IMR-90 (cell line): ENCODE measurements at regions not wholly inside any gene's neighbourhood (a gene's known extent, or its start where the extent isn't known, plus 50 kb on each side); places are given as distances from the start of the nearest gene placed in this dataset.

Source experiments
- ATAC-seq: fragments of 200-7000 bp; cut with Tn5 transposase; 2 replicates; pipeline ENCODE4 v1.9.1; 2020; ENCODE audit warnings: low read depth, mild to moderate bottlenecking, moderate library complexity
- BruUV-seq: library from RNA; stranded (reverse); fragments of 400-500 nt; replicated peaks from 2 replicates; lab custom pipeline; 2021; lab: Mats Ljungman, UMichigan
- CTCF ChIA-PET: fragments of 300-600 bp; formaldehyde crosslinking; extraction: SDS; loops from one replicate; lab custom pipeline; 2021; ENCODE audit warnings: antibody characterized with exemption; lab: Yijun Ruan, JAX
- POLR2A ChIA-PET: fragments of 300-600 bp; sonication (Branson Sonifier 250); formaldehyde crosslinking; loops from one replicate; lab custom pipeline; 2022; ENCODE audit warnings: antibody characterized with exemption; ENCODE audit not compliant: unreplicated experiment; lab: Charles Lee
- DNase-seq: peaks from one replicate; pipeline ENCODE4 v3.0.0; 2013
- H2AFZ ChIP-seq: replicated peaks from 2 replicates; pipeline ENCODE3; 2013; ENCODE audit warnings: low read length, mild to moderate bottlenecking; ENCODE audit not compliant: poor library complexity
- H2AK5ac ChIP-seq: 2 replicates; pipeline ENCODE4 v1.6.1; 2013; ENCODE audit warnings: low read depth, low read length, inconsistent platforms
- H2AK9ac ChIP-seq: replicated peaks from 2 replicates; pipeline ENCODE3; 2013; ENCODE audit warnings: mild to moderate bottlenecking, low read depth, low read length, moderate library complexity; ENCODE audit not compliant: poor library complexity
- H2BK120ac ChIP-seq: 2 replicates; pipeline ENCODE4 v1.6.1; 2013; ENCODE audit warnings: low read depth, low read length, inconsistent platforms
- H2BK15ac ChIP-seq: 3 replicates; pipeline ENCODE4 v1.6.1; 2013; ENCODE audit warnings: low read depth, low read length, inconsistent platforms
- H2BK20ac ChIP-seq: 2 replicates; pipeline ENCODE4 v1.6.1; 2013; ENCODE audit warnings: low read depth, mild to moderate bottlenecking, inconsistent platforms, low read length, moderate library complexity
- H2BK5ac ChIP-seq: 2 replicates; pipeline ENCODE4 v1.6.1; 2013; ENCODE audit warnings: mild to moderate bottlenecking, low read depth, low read length, inconsistent platforms; ENCODE audit not compliant: poor library complexity, severe bottlenecking
- H3K14ac ChIP-seq: replicated peaks from 2 replicates; pipeline ENCODE4 v1.6.1; 2013; ENCODE audit warnings: low read depth, low read length, inconsistent platforms
- H3K18ac ChIP-seq: 2 replicates; pipeline ENCODE4 v1.6.1; 2013; ENCODE audit warnings: low read depth, low read length, control low read depth
- H3K23ac ChIP-seq: 2 replicates; pipeline ENCODE4 v1.6.1; 2013; ENCODE audit warnings: low read depth, low read length, inconsistent platforms
- H3K27ac ChIP-seq: 2 replicates; pipeline ENCODE4 v1.5.1; 2013; ENCODE audit warnings: mild to moderate bottlenecking, control low read depth, low read length; ENCODE audit not compliant: insufficient read depth
- H3K27me3 ChIP-seq: 2 replicates; pipeline ENCODE4 v1.6.1; 2013; ENCODE audit warnings: low read length; ENCODE audit not compliant: control insufficient read depth, insufficient read depth
- H3K36me3 ChIP-seq: 2 replicates; pipeline ENCODE4 v1.6.1; 2013; ENCODE audit warnings: low read length, mixed read lengths; ENCODE audit not compliant: control insufficient read depth, insufficient read depth
- H3K4ac ChIP-seq: 2 replicates; pipeline ENCODE4 v1.6.1; 2013; ENCODE audit warnings: low read depth, low read length, inconsistent platforms
- H3K4me1 ChIP-seq: 2 replicates; pipeline ENCODE4 v1.6.1; 2013; ENCODE audit warnings: low read length, mixed read lengths; ENCODE audit not compliant: control insufficient read depth, insufficient read depth
- H3K4me2 ChIP-seq: 2 replicates; pipeline ENCODE4 v1.6.1; 2013; ENCODE audit warnings: low read depth, mild to moderate bottlenecking, control low read depth, low read length, moderate library complexity
- H3K4me3 ChIP-seq: 2 replicates; pipeline ENCODE4 v1.5.1; 2013; ENCODE audit warnings: low read depth, mild to moderate bottlenecking, control low read depth, low read length, moderate library complexity; ENCODE audit not compliant: insufficient read depth
- H3K56ac ChIP-seq: 2 replicates; pipeline ENCODE4 v1.6.1; 2013; ENCODE audit warnings: low read length, inconsistent platforms; ENCODE audit not compliant: insufficient read depth; ENCODE audit errors: extremely low read depth
- H3K79me1 ChIP-seq, 2 experiments: 2 replicates each; pipeline ENCODE4 v1.6.1; 2013; ENCODE audit warnings: low read length in 2 of 2, inconsistent platforms in 1 of 2, low read depth in 1 of 2
- H3K9ac ChIP-seq: 2 replicates; pipeline ENCODE4 v1.6.1; 2013; ENCODE audit warnings: low read depth, low read length, control low read depth
- H3K9me1 ChIP-seq: 2 replicates; pipeline ENCODE4 v1.6.1; 2013; ENCODE audit warnings: low read length, inconsistent platforms; ENCODE audit not compliant: insufficient read depth
- H3K9me3 ChIP-seq: 2 replicates; pipeline ENCODE4 v1.6.1; 2013; ENCODE audit warnings: low read length; ENCODE audit not compliant: control insufficient read depth, insufficient read depth
- H4K20me1 ChIP-seq: 2 replicates; pipeline ENCODE4 v1.6.1; 2013; ENCODE audit warnings: low read length, inconsistent platforms; ENCODE audit not compliant: insufficient read depth
- H4K5ac ChIP-seq: 2 replicates; pipeline ENCODE4 v1.6.1; 2013; ENCODE audit warnings: mild to moderate bottlenecking, low read depth, low read length, control low read depth
- H4K8ac ChIP-seq, 2 experiments: 2 replicates each; pipeline ENCODE4 v1.6.1; 2013; ENCODE audit warnings: low read depth in 2 of 2, low read length in 2 of 2, control low read depth in 1 of 2, inconsistent platforms in 1 of 2
- H4K91ac ChIP-seq: 2 replicates; pipeline ENCODE4 v1.6.1; 2013; ENCODE audit warnings: low read depth, low read length, inconsistent platforms; ENCODE audit not compliant: insufficient read depth
- BHLHE40 ChIP-seq: fragments of 150-350 bp; IDR thresholded peaks from 2 replicates; pipeline ENCODE4 v1.6.1; 2016; ENCODE audit warnings: mild to moderate bottlenecking, low read depth, low read length
- CHD1 ChIP-seq: IDR thresholded peaks from 2 replicates; pipeline ENCODE4 v1.6.1; 2012; ENCODE audit warnings: low read depth, low read length, improper control_type of control experiment
- MAFK ChIP-seq: IDR thresholded peaks from 2 replicates; pipeline ENCODE4 v1.6.1; 2012; ENCODE audit warnings: low read depth, low read length, improper control_type of control experiment
- MXI1 ChIP-seq: IDR thresholded peaks from 2 replicates; pipeline ENCODE4 v1.6.1; 2012; ENCODE audit warnings: low read depth, mild to moderate bottlenecking, low read length, moderate library complexity, borderline replicate concordance
- NFE2L2 ChIP-seq: fragments of 150-350 bp; IDR thresholded peaks from 2 replicates; pipeline ENCODE4 v1.6.1; 2016; ENCODE audit warnings: low read depth, mild to moderate bottlenecking, low read length
- POLR2A ChIP-seq: IDR thresholded peaks from 2 replicates; pipeline ENCODE4 v1.6.1; 2012; ENCODE audit warnings: mild to moderate bottlenecking, low read depth, low read length
- RAD21 ChIP-seq: IDR thresholded peaks from 2 replicates; pipeline ENCODE4 v1.6.1; 2012; ENCODE audit warnings: low read length, improper control_type of control experiment
- RCOR1 ChIP-seq: IDR thresholded peaks from 2 replicates; pipeline ENCODE4 v1.6.1; 2012; ENCODE audit warnings: mild to moderate bottlenecking, low read length, improper control_type of control experiment; ENCODE audit not compliant: insufficient replicate concordance
- RFX5 ChIP-seq: IDR thresholded peaks from 2 replicates; pipeline ENCODE4 v1.8.0; 2012; ENCODE audit warnings: low read depth, mild to moderate bottlenecking, low read length, moderate library complexity
- SMC3 ChIP-seq: fragments of 150-350 bp; IDR thresholded peaks from 2 replicates; pipeline ENCODE4 v1.6.1; 2016; ENCODE audit warnings: low read depth, mild to moderate bottlenecking, antibody characterized with exemption, low read length, moderate library complexity
- WGBS, 2 experiments: methylation state at CpG; one replicate each; pipeline versions ENCODE4 v1.1.5 to v1.1.7; 2013; ENCODE audit warnings: missing lambda C conversion rate in 2 of 2; ENCODE audit not compliant: insufficient read length in 1 of 2; ENCODE audit errors: extremely low coverage in 2 of 2; 5-methylcytosine and 5-hydroxymethylcytosine counted together
- dilution Hi-C: fragments of 300-500 bp; cut with HindIII; formaldehyde crosslinking; loops from one replicate; pipeline ENCODE4 v1.14.3; 2018; ENCODE audit warnings: low sequenced_read_pairs; ENCODE audit not compliant: unreplicated experiment
- in situ Hi-C: fragments of 300-500 bp; cut with MboI; formaldehyde crosslinking; loops from 3 replicates; pipeline ENCODE4 v1.14.3; 2019; ENCODE audit warnings: low sequenced_read_pairs, inconsistent platforms, mixed read lengths
- intact Hi-C: fragments of 100-400 bp; cut with micrococcal nuclease; formaldehyde crosslinking; loops from 2 replicates; pipeline ENCODE4 v1.10.0; 2022
- TF ChIP-seq, protein P1 (sequence below): fragments of 150-350 bp; IDR thresholded peaks from 2 replicates; pipeline ENCODE4 v1.6.1; 2017; ENCODE audit warnings: mild to moderate bottlenecking, antibody characterized with exemption, low read length, low read depth
- TF ChIP-seq, protein P2 (sequence below): fragments of 150-350 bp; IDR thresholded peaks from 2 replicates; pipeline ENCODE4 v1.6.1; 2016; ENCODE audit warnings: low read depth, mild to moderate bottlenecking, low read length, moderate library complexity, borderline replicate concordance
- TF ChIP-seq, protein P3 (sequence below): conservative IDR thresholded peaks from 2 replicates; pipeline ENCODE4 v1.5.1; 2012; ENCODE audit warnings: mild to moderate bottlenecking, low read depth, low read length, improper control_type of control experiment

DNA sequence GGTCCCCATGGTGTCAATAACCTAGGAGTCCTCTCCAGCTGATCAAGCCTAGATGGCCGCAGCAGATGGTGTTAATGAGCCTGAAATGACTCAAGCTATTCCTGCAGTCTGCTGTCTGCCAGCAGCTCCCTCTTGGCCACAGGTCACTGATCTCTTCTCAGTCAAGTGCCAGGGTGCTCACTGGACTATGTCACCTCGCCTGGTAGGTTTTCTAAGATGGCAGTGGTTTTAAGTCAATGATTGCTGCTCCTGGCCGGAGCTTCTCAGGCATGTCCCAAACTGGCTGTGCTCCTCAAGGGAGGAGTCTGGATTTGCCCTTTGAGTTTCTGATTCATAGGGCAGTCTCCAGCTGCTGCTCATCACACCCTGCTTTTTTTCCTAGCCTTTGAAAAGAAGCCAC is 58.6 kb upstream of the SHISA6 start:
- Histone ChIP-seq H2BK120ac (no peak overlapping the region), H3K4me1 (no peaks in the 10 kb centered on the region), H3K9ac (no peak overlapping the region), H3K27me3 (no peaks in the 10 kb centered on the region), H3K9me1 (no peaks in the 10 kb centered on the region), H3K27ac (no peak overlapping the region), H4K20me1 (no peaks in the 10 kb centered on the region), H3K18ac (no peak overlapping the region), H3K23ac (no peak overlapping the region), H4K5ac (no peak overlapping the region), H2BK15ac (no peak overlapping the region), H3K4me3 (no peak overlapping the region), H3K56ac (no peak overlapping the region), H2AFZ (no peak overlapping the region), H3K79me1 (no peaks in the 10 kb centered on the region), H2AK9ac (no peak overlapping the region), H2BK20ac (no peak overlapping the region), H4K8ac (no peak overlapping the region), H3K9me3 (peaks cover 10% of the 10 kb centered on the region), H2BK5ac (no peak overlapping the region), H2AK5ac (no peak overlapping the region), H3K4me2 (no peak overlapping the region), H3K14ac (no peak overlapping the region), H3K4ac (no peak overlapping the region), H4K91ac (no peak overlapping the region), H3K36me3 (no peaks in the 10 kb centered on the region)
- CTCF ChIA-PET = no interaction called here
- no peak for TF ChIP-seq SMC3
- TF ChIP-seq RFX5 = no peak
- TF ChIP-seq, protein P1, sequence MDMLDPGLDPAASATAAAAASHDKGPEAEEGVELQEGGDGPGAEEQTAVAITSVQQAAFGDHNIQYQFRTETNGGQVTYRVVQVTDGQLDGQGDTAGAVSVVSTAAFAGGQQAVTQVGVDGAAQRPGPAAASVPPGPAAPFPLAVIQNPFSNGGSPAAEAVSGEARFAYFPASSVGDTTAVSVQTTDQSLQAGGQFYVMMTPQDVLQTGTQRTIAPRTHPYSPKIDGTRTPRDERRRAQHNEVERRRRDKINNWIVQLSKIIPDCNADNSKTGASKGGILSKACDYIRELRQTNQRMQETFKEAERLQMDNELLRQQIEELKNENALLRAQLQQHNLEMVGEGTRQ = no peak
- TF ChIP-seq, protein P2, sequence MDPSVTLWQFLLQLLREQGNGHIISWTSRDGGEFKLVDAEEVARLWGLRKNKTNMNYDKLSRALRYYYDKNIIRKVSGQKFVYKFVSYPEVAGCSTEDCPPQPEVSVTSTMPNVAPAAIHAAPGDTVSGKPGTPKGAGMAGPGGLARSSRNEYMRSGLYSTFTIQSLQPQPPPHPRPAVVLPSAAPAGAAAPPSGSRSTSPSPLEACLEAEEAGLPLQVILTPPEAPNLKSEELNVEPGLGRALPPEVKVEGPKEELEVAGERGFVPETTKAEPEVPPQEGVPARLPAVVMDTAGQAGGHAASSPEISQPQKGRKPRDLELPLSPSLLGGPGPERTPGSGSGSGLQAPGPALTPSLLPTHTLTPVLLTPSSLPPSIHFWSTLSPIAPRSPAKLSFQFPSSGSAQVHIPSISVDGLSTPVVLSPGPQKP = no peak
- TF ChIP-seq, protein P3, sequence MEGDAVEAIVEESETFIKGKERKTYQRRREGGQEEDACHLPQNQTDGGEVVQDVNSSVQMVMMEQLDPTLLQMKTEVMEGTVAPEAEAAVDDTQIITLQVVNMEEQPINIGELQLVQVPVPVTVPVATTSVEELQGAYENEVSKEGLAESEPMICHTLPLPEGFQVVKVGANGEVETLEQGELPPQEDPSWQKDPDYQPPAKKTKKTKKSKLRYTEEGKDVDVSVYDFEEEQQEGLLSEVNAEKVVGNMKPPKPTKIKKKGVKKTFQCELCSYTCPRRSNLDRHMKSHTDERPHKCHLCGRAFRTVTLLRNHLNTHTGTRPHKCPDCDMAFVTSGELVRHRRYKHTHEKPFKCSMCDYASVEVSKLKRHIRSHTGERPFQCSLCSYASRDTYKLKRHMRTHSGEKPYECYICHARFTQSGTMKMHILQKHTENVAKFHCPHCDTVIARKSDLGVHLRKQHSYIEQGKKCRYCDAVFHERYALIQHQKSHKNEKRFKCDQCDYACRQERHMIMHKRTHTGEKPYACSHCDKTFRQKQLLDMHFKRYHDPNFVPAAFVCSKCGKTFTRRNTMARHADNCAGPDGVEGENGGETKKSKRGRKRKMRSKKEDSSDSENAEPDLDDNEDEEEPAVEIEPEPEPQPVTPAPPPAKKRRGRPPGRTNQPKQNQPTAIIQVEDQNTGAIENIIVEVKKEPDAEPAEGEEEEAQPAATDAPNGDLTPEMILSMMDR = no peak
- no peak for TF ChIP-seq RAD21
- no peak for TF ChIP-seq CHD1
- TF ChIP-seq NFE2L2 = no peak
- no peak for TF ChIP-seq MAFK
- no peak for TF ChIP-seq POLR2A
- no peak for TF ChIP-seq MXI1
- TF ChIP-seq RCOR1 = no peak
- TF ChIP-seq BHLHE40 = no peak
- intact Hi-C loops = no loop called here
- ATAC-seq = no peak
- in situ Hi-C loops = no loop called here
- DNase-seq = no peak
- POLR2A ChIA-PET = no interaction called here
- BruUV-seq = no TSS peak
- no CpG with 5 or more reads among the region's 3 CpGs for WGBS, 2 experiments
- dilution Hi-C loops = no loop called here
